H9 (cell line): ENCODE measurements at regions not wholly inside any gene's neighbourhood (a gene's known extent, or its start where the extent isn't known, plus 50 kb on each side); places are given as distances from the start of the nearest gene placed in this dataset.
A peak's percentile ranks its signal among the peaks of the same experiment; 100 is the strongest.

Experiments
- DNase-seq: peaks from one replicate; pipeline ENCODE4 v3.0.0-alpha.2; 2017
- H2AFZ ChIP-seq: one replicate; pipeline ENCODE4 v1.6.1; 2013; ENCODE audit warnings: mild to moderate bottlenecking, low read length, control low read depth, moderate library complexity
- H2AK5ac ChIP-seq: 2 replicates; pipeline ENCODE4 v1.6.1; 2013; ENCODE audit warnings: low read length, control low read depth, mixed read lengths; ENCODE audit not compliant: insufficient read length
- H2BK120ac ChIP-seq: one replicate; pipeline ENCODE4 v1.6.1; 2013; ENCODE audit warnings: low read depth, mild to moderate bottlenecking, low read length, control low read depth, inconsistent platforms; ENCODE audit not compliant: poor library complexity, severe bottlenecking
- H2BK12ac ChIP-seq: 2 replicates; pipeline ENCODE4 v1.6.1; 2013; ENCODE audit warnings: low read length, control low read depth, mixed read lengths, low read depth; ENCODE audit not compliant: insufficient read length
- H2BK15ac ChIP-seq: 2 replicates; pipeline ENCODE4 v1.6.1; 2013; ENCODE audit warnings: low read depth, low read length, control low read depth
- H2BK20ac ChIP-seq: one replicate; pipeline ENCODE4 v1.6.1; 2013; ENCODE audit warnings: low read depth, mild to moderate bottlenecking, low read length, control low read depth, inconsistent platforms; ENCODE audit not compliant: poor library complexity, severe bottlenecking
- H2BK5ac ChIP-seq: 2 replicates; pipeline ENCODE4 v1.6.1; 2013; ENCODE audit warnings: low read length, control low read depth, mixed read lengths; ENCODE audit not compliant: insufficient read length
- H3K14ac ChIP-seq: 2 replicates; pipeline ENCODE4 v1.6.1; 2013; ENCODE audit warnings: low read length, control low read depth; ENCODE audit not compliant: insufficient read depth
- H3K18ac ChIP-seq: 2 replicates; pipeline ENCODE4 v1.6.1; 2013; ENCODE audit warnings: low read depth, mild to moderate bottlenecking, mixed read lengths, low read length, control low read depth; ENCODE audit not compliant: insufficient read length
- H3K23ac ChIP-seq: 2 replicates; pipeline ENCODE4 v1.6.1; 2013; ENCODE audit warnings: low read length, control low read depth, mixed read lengths, low read depth; ENCODE audit not compliant: insufficient read length
- H3K23me2 ChIP-seq: 2 replicates; pipeline ENCODE4 v1.6.1; 2013; ENCODE audit warnings: low read depth, mild to moderate bottlenecking, mixed read lengths, low read length, control low read depth; ENCODE audit not compliant: insufficient read length, poor library complexity, severe bottlenecking
- H3K27ac ChIP-seq: 2 replicates; pipeline ENCODE4 v1.5.1; 2013; ENCODE audit warnings: low read length, control low read depth, mixed read lengths, low read depth; ENCODE audit not compliant: insufficient read length
- H3K27me3 ChIP-seq: 2 replicates; pipeline ENCODE4 v1.6.1; 2013; ENCODE audit warnings: low read length, control low read depth, inconsistent platforms; ENCODE audit not compliant: insufficient read depth
- H3K4ac ChIP-seq: 2 replicates; pipeline ENCODE4 v1.6.1; 2013; ENCODE audit warnings: low read depth, mild to moderate bottlenecking, control low read depth, inconsistent platforms, low read length, moderate library complexity
- H3K4me1 ChIP-seq: 2 replicates; pipeline ENCODE4 v1.6.1; 2013; ENCODE audit warnings: low read length, control low read depth, inconsistent platforms; ENCODE audit not compliant: insufficient read depth
- H3K4me2 ChIP-seq: 2 replicates; pipeline ENCODE4 v1.6.1; 2013; ENCODE audit warnings: low read length, control low read depth, mixed read lengths; ENCODE audit not compliant: insufficient read length, insufficient read depth
- H3K56ac ChIP-seq: 2 replicates; pipeline ENCODE4 v1.6.1; 2013; ENCODE audit warnings: low read depth, mild to moderate bottlenecking, mixed read lengths, low read length, control low read depth; ENCODE audit not compliant: insufficient read length
- H3K79me1 ChIP-seq: 2 replicates; pipeline ENCODE4 v1.6.1; 2013; ENCODE audit warnings: low read depth, mild to moderate bottlenecking, moderate library complexity, low read length, control low read depth, inconsistent platforms; ENCODE audit not compliant: insufficient read depth, poor library complexity, severe bottlenecking
- H3K79me2 ChIP-seq: 2 replicates; pipeline ENCODE4 v1.6.1; 2013; ENCODE audit warnings: low read length, control low read depth, inconsistent platforms; ENCODE audit not compliant: insufficient read depth
- H3K9ac ChIP-seq: 2 replicates; pipeline ENCODE4 v1.6.1; 2013; ENCODE audit warnings: low read length, control low read depth, mixed read lengths; ENCODE audit not compliant: insufficient read length; ENCODE audit errors: extremely low read depth
- H3K9me3 ChIP-seq: one replicate; pipeline ENCODE4 v1.6.1; 2013; ENCODE audit warnings: low read depth, low read length, inconsistent platforms; ENCODE audit not compliant: control insufficient read depth
- H3T11ph ChIP-seq: one replicate; pipeline ENCODE4 v1.6.1; 2013; ENCODE audit warnings: mild to moderate bottlenecking, low read length, control low read depth, inconsistent platforms
- H4K20me1 ChIP-seq: one replicate; pipeline ENCODE4 v1.6.1; 2013; ENCODE audit not compliant: control insufficient read depth, insufficient read length, insufficient read depth
- H4K5ac ChIP-seq: 2 replicates; pipeline ENCODE4 v1.6.1; 2013; ENCODE audit warnings: low read depth, mild to moderate bottlenecking, mixed read lengths, low read length, control low read depth; ENCODE audit not compliant: insufficient read length
- H4K8ac ChIP-seq: replicated peaks from 2 replicates; pipeline ENCODE4 v1.6.1; 2013; ENCODE audit warnings: low read length, control low read depth, mixed read lengths, low read depth; ENCODE audit not compliant: insufficient read length
- H4K91ac ChIP-seq: 2 replicates; pipeline ENCODE4 v1.6.1; 2013; ENCODE audit warnings: low read depth, mild to moderate bottlenecking, moderate library complexity, mixed read lengths, low read length, control low read depth; ENCODE audit not compliant: insufficient read length
- H3K27ac Mint-ChIP-seq, 3 experiments: 2 replicates in 2 of 3; 3 replicates in 1 of 3; pipeline ENCODE4 v1.8.0; 2020 to 2021; ENCODE audit warnings: mixed read lengths in 3 of 3, mild to moderate bottlenecking in 1 of 3, moderate library complexity in 1 of 3
- H3K27me3 Mint-ChIP-seq: 2 replicates; pipeline ENCODE4 v1.8.0; 2021; ENCODE audit warnings: low read depth, mild to moderate bottlenecking, moderate library complexity, mixed read lengths
- H3K36me3 Mint-ChIP-seq, 3 experiments: 2 replicates in 2 of 3; 3 replicates in 1 of 3; pipeline ENCODE4 v1.8.0; 2020 to 2021; ENCODE audit warnings: low read depth in 3 of 3, mixed read lengths in 3 of 3; ENCODE audit not compliant: insufficient read depth in 1 of 3
- H3K4me1 Mint-ChIP-seq, 2 experiments: 2 replicates each; pipeline ENCODE4 v1.8.0; 2020; ENCODE audit warnings: mixed read lengths in 2 of 2
- H3K4me3 Mint-ChIP-seq, 2 experiments: 2 replicates in 1 of 2; 3 replicates in 1 of 2; pipeline ENCODE4 v1.8.0; 2020 to 2021; ENCODE audit warnings: mild to moderate bottlenecking in 2 of 2, mixed read lengths in 2 of 2, moderate library complexity in 1 of 2
- H3K9me3 Mint-ChIP-seq, 2 experiments: 2 replicates in 1 of 2; 3 replicates in 1 of 2; pipeline ENCODE4 v1.8.0; 2020; ENCODE audit warnings: mild to moderate bottlenecking in 2 of 2, mixed read lengths in 2 of 2, moderate library complexity in 1 of 2
- CTCF ChIP-seq: fragments of 200-600 bp; sonication (generic); conservative IDR thresholded peaks from 3 replicates; pipeline ENCODE4 v1.8.0; 2021; ENCODE audit warnings: antibody characterized with exemption, mild to moderate bottlenecking
- WGBS: extraction: QIAGEN DNeasy Blood & Tissue Kit; methylation state at CpG from one replicate; pipeline ENCODE4 v1.1.7; 2013; ENCODE audit warnings: missing lambda C conversion rate, low lambda C conversion rate, mixed read lengths; ENCODE audit not compliant: insufficient read length; ENCODE audit errors: extremely low coverage; 5-methylcytosine and 5-hydroxymethylcytosine counted together

GRCh38 chrX:80285131-80285773, 135.0 kb upstream of the TENT5D start:
- DNase-seq: peak; percentile 43
- H3K27me3 ChIP-seq: no peaks in the 10 kb centered on the region
- no peaks in the 10 kb centered on the region for H3K79me1 ChIP-seq
- no peak overlapping the region for H2BK5ac ChIP-seq
- no peak overlapping the region for H3K9ac ChIP-seq
- no peak overlapping the region for H2BK120ac ChIP-seq
- H4K91ac ChIP-seq: no peak overlapping the region
- H2BK20ac ChIP-seq: no peak overlapping the region
- Mint-ChIP-seq H3K9me3 (peaks cover 52 to 53% of the 10 kb centered on the region in 2 experiments), H3K27ac (no peak overlapping the region), H3K4me3 (no peak overlapping the region), H3K36me3 (no peaks in the 10 kb centered on the region), H3K4me1 (no peaks in the 10 kb centered on the region), H3K27me3 (no peaks in the 10 kb centered on the region)
- no peak overlapping the region for H3K18ac ChIP-seq
- H4K20me1 ChIP-seq: no peaks in the 10 kb centered on the region
- no CpG with 5 or more reads among the region's 3 CpGs for WGBS
- no peaks in the 10 kb centered on the region for H3K79me2 ChIP-seq
- H3K27ac ChIP-seq: no peak overlapping the region
- H3K4me2 ChIP-seq: no peak overlapping the region
- no peak overlapping the region for H2AK5ac ChIP-seq
- no peak overlapping the region for H3K4ac ChIP-seq
- no peaks in the 10 kb centered on the region for H3K23me2 ChIP-seq
- no peak overlapping the region for H2AFZ ChIP-seq
- peak; percentile 70; the same call in 2 of the 3 replicates for TF ChIP-seq CTCF
- no peak overlapping the region for H3T11ph ChIP-seq
- no peak overlapping the region for H3K14ac ChIP-seq
- no peaks in the 10 kb centered on the region for H3K4me1 ChIP-seq
- no peak overlapping the region for H3K23ac ChIP-seq
- no peak overlapping the region for H2BK15ac ChIP-seq
- H4K8ac ChIP-seq: no peak overlapping the region
- no peak overlapping the region for H4K5ac ChIP-seq
- H3K56ac ChIP-seq: no peak overlapping the region
- peaks cover 14% of the 10 kb centered on the region for H3K9me3 ChIP-seq
- H2BK12ac ChIP-seq: no peak overlapping the region
